ENCODE measurements at regions not wholly inside any gene's neighbourhood (a gene's known extent, or its start where the extent isn't known, plus 50 kb on each side); places are given as distances from the start of the nearest gene placed in this dataset.
"Not testable (repeated sequence)": the region's sequence is repeated elsewhere in the genome, so short reads cannot be mapped to it uniquely, and the experiment has no call there.

DNA sequence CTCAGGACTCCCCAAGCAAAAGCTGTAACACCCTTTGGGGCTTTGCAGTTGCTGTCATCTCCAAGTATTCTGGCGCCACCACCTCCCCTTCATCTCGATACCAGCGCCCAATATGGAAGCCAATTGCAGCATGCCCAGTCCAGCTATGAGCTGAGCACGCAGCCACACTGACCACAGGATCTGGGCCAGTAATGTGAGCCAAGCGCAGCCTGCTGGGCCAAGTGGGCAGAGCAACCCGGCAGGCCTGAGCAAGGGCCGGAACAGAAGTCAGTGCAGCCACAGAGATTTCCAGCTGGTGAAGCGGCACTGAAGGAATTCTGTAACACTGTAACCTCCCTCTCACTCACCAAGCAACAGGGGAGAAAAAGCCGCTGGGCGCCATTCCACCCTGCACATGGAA is 268.6 kb downstream of the SPATA31A1 start:
- H3K9ac ChIP-seq (ENCODE audit: low read depth, low read length); H3K4me2 ChIP-seq (ENCODE audit: low read length); H3K4me1 ChIP-seq (ENCODE audit: control insufficient read depth, insufficient read depth, low read length); H3K4me3 ChIP-seq (ENCODE audit: low read length); H3K9me3 ChIP-seq (replicated peaks; ENCODE audit: low read length); H3K36me3 ChIP-seq (ENCODE audit: insufficient read depth, low read length); H3K27me3 ChIP-seq (ENCODE audit: control insufficient read depth, insufficient read depth, low read length): not testable (repeated sequence)

DNA sequence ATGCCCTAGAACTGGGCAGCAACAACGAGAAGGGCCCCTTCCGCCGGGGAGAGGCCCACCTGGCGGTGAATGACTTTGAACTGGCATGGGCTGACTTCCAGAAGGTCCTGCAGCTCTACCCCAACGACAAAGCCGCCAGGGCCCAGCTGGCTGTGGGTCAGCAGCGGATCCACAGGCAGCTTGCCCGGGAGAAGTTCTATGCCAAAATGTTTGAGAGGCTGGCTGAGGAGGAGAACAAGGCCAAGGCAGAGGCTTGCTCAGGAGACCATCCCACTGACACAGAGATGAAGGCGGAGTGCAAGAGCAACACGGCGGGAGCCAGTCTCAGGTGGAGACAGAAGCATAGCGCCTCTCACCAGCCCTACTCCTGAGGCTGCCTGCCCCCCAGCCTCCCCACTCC is 276.6 kb downstream of the SPATA31A1 start:
- not testable (repeated sequence) for H3K4me3 ChIP-seq (ENCODE audit: low read length); H3K4me2 ChIP-seq (ENCODE audit: low read length); H3K9me3 ChIP-seq (replicated peaks; ENCODE audit: low read length); H3K27me3 ChIP-seq (ENCODE audit: control insufficient read depth, insufficient read depth, low read length); H3K4me1 ChIP-seq (ENCODE audit: control insufficient read depth, insufficient read depth, low read length); H3K36me3 ChIP-seq (ENCODE audit: insufficient read depth, low read length); H3K9ac ChIP-seq (ENCODE audit: low read depth, low read length)

DNA sequence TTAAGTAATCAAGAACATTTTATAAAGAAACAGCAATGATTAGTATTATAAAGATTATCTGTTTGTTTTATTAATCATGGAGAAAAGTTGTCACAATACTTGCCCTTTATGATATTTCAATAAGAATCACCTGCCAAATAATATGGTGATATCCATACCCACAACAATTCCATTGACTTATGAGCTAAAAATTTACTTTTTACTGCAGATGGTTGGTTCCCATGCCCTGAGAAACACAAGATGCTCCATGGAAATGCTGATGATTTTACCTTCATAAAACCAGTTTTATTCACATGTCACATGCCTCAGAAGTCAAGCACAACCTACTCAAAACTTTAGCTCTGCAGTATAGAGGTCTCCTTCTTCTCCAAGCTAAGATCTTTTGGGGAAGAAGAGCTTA is 293.6 kb downstream of the SPATA31A1 start:
- H3K4me2 ChIP-seq (ENCODE audit: low read length); H3K4me3 ChIP-seq (ENCODE audit: low read length); H3K9me3 ChIP-seq (replicated peaks; ENCODE audit: low read length); H3K9ac ChIP-seq (ENCODE audit: low read depth, low read length); H3K4me1 ChIP-seq (ENCODE audit: control insufficient read depth, insufficient read depth, low read length); H3K36me3 ChIP-seq (ENCODE audit: insufficient read depth, low read length); H3K27me3 ChIP-seq (ENCODE audit: control insufficient read depth, insufficient read depth, low read length): not testable (repeated sequence)

DNA sequence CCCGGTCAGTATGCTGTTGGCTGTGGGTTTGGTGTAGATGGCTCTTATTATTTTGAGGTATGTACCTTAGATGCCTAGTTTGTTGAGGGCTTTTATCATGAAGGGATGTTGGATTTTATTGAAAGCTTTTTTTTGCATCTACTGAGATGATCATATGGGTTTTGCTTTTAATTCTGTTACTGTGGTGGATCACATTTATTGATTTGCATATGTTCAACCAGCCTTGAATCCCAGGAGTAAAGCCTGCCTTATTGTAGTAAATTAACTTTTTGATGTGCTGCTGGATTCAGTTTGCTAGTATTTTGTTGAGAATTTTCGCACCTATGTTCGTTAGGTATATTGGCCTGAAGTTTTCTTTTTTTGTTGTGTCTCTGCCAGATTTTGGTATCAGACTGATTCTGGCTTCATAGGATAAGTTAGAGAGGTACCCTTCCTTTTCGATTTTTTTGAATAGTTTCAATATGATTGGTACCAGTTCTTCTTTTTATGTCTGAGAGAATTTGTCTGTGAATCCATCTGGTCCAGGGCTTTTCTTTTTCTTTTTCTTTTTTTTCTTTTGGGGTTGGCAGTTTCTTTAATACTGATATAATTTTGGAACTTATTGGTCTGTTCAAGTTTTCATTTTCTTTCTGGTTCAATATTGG is 301.6 kb downstream of the SPATA31A1 start:
- H3K4me2 ChIP-seq (ENCODE audit: low read length); H3K27me3 ChIP-seq (ENCODE audit: control insufficient read depth, insufficient read depth, low read length); H3K4me3 ChIP-seq (ENCODE audit: low read length); H3K4me1 ChIP-seq (ENCODE audit: control insufficient read depth, insufficient read depth, low read length); H3K9ac ChIP-seq (ENCODE audit: low read depth, low read length); H3K9me3 ChIP-seq (replicated peaks; ENCODE audit: low read length); H3K36me3 ChIP-seq (ENCODE audit: insufficient read depth, low read length): not testable (repeated sequence)

DNA sequence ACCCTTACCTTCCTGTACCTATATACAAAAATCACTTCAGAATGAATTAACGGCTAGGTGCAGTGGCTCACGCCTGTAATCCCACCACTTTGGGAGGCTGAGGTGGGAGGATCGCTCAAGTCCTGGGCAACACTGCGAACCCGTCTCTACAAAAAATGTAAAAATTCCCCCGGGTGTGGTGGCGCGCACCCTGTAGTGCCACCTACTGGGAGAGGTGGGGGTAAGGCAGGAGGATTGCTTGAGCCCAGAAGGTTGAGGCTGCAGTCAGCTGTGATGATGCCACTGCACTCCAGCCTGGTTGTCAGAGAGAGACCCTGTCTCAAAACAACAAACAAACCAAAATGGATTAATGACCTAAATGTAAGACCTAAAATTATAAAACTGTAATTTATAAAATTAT is 307.6 kb downstream of the SPATA31A1 start:
- not testable (repeated sequence) for H3K4me2 ChIP-seq (ENCODE audit: low read length); H3K4me1 ChIP-seq (ENCODE audit: control insufficient read depth, insufficient read depth, low read length); H3K27me3 ChIP-seq (ENCODE audit: control insufficient read depth, insufficient read depth, low read length); H3K36me3 ChIP-seq (ENCODE audit: insufficient read depth, low read length); H3K4me3 ChIP-seq (ENCODE audit: low read length); H3K9me3 ChIP-seq (replicated peaks; ENCODE audit: low read length); H3K9ac ChIP-seq (ENCODE audit: low read depth, low read length)

DNA sequence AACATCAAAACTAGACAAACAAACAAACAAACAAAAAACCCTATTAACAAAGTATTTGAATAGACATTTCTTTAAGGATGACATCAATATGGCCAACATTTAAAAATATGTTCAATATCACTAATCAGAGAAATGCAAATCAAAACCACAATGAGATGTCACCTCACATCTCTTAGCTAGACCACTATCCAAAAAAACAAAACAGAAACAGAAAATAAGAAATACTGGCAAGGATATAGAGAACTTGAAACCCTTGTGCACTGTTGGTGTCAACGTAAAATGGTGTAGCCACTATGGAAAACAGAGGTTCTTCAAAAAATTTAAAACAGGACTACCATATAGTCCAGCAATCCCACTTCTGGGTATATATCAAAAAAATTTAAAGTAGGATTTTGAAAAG is 308.2 kb downstream of the SPATA31A1 start:
- H3K36me3 ChIP-seq (ENCODE audit: insufficient read depth, low read length); H3K27me3 ChIP-seq (ENCODE audit: control insufficient read depth, insufficient read depth, low read length); H3K4me3 ChIP-seq (ENCODE audit: low read length); H3K9ac ChIP-seq (ENCODE audit: low read depth, low read length); H3K9me3 ChIP-seq (replicated peaks; ENCODE audit: low read length); H3K4me1 ChIP-seq (ENCODE audit: control insufficient read depth, insufficient read depth, low read length); H3K4me2 ChIP-seq (ENCODE audit: low read length): not testable (repeated sequence)

DNA sequence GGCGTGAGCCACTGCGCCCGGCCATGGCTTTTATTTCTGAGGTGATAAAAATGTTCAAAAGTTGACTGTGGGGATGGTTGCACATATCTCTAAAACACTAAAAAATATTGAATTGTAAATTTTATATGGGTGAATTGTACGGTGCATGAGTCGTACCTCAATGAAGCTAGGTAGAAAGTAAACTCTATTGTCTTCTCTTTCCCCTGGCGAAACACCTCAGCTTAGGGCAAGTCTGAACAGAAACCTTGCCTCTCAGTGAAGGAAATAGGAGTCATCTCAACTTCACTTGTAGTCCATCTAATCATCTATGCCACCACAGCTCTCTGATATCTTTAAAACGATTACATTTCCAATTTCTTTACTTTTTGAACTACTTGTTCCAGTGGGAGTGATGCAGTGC is 309.6 kb downstream of the SPATA31A1 start:
- not testable (repeated sequence) for H3K27me3 ChIP-seq (ENCODE audit: control insufficient read depth, insufficient read depth, low read length); H3K36me3 ChIP-seq (ENCODE audit: insufficient read depth, low read length); H3K9me3 ChIP-seq (replicated peaks; ENCODE audit: low read length); H3K4me1 ChIP-seq (ENCODE audit: control insufficient read depth, insufficient read depth, low read length); H3K4me3 ChIP-seq (ENCODE audit: low read length); H3K4me2 ChIP-seq (ENCODE audit: low read length); H3K9ac ChIP-seq (ENCODE audit: low read depth, low read length)

DNA sequence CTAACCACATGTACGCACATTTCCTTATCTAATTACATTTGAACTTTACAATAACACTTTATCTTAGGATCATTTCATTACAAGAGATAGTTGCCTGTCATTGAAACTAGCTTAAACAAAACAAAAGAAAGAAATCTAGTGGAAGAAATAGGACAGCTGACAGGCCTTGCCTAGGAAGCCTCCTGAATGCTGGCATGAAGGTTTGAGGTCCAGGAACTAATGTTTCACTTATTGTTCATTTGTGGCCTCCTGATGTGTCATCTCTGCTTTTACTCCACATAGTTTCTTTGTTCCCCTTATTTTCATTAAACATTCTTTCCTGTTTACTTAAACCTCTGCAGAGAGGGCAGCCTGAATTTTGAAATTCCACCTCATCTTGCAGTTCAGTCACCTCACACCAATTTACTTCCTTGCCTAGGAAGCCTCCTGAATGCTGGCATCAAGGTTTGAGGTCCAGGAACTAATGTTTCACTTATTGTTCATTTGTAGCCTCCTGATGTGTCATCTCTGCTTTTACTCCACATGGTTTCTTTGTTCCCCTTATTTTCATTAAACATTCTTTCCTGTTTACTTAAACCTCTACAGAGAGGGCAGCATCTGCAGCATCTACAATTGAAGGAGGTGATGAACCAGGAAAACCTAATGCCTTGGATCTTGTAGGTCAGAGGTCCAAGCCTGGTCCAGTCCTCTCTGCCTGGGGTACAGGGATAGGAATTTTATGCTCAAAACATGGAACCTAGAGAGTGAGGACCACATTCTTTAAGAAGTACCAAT is 319.2 kb downstream of the SPATA31A1 start:
- not testable (repeated sequence) for H3K4me3 ChIP-seq (ENCODE audit: low read length); H3K9ac ChIP-seq (ENCODE audit: low read depth, low read length); H3K27me3 ChIP-seq (ENCODE audit: control insufficient read depth, insufficient read depth, low read length); H3K4me1 ChIP-seq (ENCODE audit: control insufficient read depth, insufficient read depth, low read length); H3K9me3 ChIP-seq (replicated peaks; ENCODE audit: low read length); H3K36me3 ChIP-seq (ENCODE audit: insufficient read depth, low read length); H3K4me2 ChIP-seq (ENCODE audit: low read length)

DNA sequence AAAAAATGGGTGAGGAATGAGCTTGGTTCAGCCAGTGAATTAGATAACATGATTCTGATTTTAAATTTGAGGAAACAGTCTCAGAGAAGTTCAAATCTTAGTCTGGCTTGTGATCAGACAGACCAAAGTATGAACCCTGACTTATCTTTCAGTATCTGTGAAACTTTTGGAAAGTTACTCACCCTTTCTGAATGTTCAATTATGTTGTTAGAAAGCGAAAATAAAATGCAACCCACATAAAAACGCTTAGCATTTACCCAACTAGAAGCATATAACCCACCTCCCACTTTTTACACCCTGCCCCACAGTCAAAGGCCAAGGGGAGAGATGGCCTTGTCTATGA is 319.7 kb downstream of the SPATA31A1 start:
- not testable (repeated sequence) for H3K36me3 ChIP-seq (ENCODE audit: insufficient read depth, low read length); H3K4me2 ChIP-seq (ENCODE audit: low read length); H3K4me1 ChIP-seq (ENCODE audit: control insufficient read depth, insufficient read depth, low read length); H3K4me3 ChIP-seq (ENCODE audit: low read length); H3K9ac ChIP-seq (ENCODE audit: low read depth, low read length); H3K27me3 ChIP-seq (ENCODE audit: control insufficient read depth, insufficient read depth, low read length); H3K9me3 ChIP-seq (replicated peaks; ENCODE audit: low read length)

DNA sequence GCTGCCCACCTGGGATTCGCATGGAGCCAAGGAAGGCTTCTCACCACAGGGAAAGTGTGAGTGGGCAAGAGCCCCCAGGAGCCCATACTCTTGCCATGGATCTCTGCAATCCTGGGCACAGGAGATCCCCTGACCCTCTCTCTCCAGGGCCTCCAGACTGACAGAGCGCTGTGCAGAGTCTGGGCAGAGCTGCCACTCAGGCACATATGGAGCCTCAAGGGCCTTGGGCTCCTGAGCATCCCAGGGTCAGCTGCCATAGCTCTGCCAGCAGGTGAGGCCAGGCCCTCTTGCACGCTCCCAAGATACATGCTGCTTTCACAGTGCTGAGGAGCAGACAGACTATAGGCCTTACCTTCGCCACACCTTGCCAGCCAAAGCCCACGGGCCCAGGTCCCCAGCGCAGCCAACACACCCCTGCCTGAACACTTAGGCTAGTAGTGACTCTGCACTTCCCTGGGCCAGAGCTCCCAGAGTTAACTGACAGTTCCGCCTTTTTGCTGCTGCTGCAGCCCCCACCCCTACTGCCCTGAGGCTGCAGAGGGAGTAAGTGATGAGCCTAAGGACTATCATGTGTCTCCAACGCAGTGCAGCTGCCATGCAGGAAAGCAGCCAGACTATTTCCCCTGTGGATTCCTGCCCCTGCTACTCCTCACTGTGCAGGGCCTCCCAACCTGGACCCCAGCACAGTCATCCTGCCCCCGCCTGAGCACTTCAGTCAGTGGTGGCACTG is 323.2 kb downstream of the SPATA31A1 start:
- H3K27me3 ChIP-seq (ENCODE audit: control insufficient read depth, insufficient read depth, low read length), result not testable (repeated sequence)

DNA sequence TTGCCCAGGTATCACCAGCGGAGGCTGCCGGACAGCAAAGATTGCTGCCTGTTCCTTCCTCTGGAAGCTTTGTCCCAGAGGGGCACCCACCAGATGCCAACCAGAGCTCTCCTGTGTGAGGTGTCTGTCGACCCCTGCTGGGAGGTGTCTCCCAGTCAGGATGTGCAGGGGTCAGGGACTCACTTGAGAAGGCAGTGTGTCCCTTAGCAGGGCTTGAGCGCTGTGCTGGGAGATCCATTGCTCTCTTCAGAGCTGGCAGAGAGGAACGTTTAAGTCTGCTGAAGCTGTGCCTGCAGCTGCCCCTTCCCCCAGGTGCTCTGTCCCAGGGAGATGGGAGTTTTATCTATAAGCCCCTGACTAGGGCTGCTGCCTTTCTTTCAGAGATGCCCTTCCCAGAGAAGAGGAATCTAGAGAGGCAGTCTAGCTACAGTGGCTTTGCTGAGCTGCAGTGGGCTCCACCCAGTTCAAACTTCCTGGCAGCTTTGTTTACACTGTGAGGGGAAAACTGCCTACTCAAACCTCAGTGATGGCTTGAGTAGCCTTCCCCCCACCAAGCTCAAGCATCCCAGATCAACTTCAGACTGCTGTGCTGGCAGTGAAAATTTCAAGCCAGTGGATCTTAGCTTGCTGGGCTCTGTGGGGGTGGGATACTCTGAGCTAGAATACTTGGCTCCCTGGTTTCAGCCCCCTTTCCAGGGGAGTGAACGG is 325.4 kb downstream of the SPATA31A1 start:
- not testable (repeated sequence) for H3K9me3 ChIP-seq (replicated peaks; ENCODE audit: low read length); H3K9ac ChIP-seq (ENCODE audit: low read depth, low read length); H3K4me1 ChIP-seq (ENCODE audit: control insufficient read depth, insufficient read depth, low read length); H3K36me3 ChIP-seq (ENCODE audit: insufficient read depth, low read length); H3K4me2 ChIP-seq (ENCODE audit: low read length); H3K4me3 ChIP-seq (ENCODE audit: low read length); H3K27me3 ChIP-seq (ENCODE audit: control insufficient read depth, insufficient read depth, low read length)

More for the DNA sequence above, 323.2 kb downstream of the SPATA31A1 start:
- H3K4me3 ChIP-seq (ENCODE audit: low read length); H3K4me1 ChIP-seq (ENCODE audit: control insufficient read depth, insufficient read depth, low read length); H3K36me3 ChIP-seq (ENCODE audit: insufficient read depth, low read length); H3K9me3 ChIP-seq (replicated peaks; ENCODE audit: low read length); H3K9ac ChIP-seq (ENCODE audit: low read depth, low read length); H3K4me2 ChIP-seq (ENCODE audit: low read length): not testable (repeated sequence)

Measured in skeletal muscle satellite cell (primary cell).